Prostate gland (tissue), 2 donors: ENCODE measurements at regions not wholly inside any gene's neighbourhood (a gene's known extent, or its start where the extent isn't known, plus 50 kb on each side); places are given as distances from the start of the nearest gene placed in this dataset.

ENCODE experiments used
- DNase-seq: peaks from one replicate; pipeline ENCODE4 v3.0.0-alpha.2; 2019; ENCODE audit warnings: low spot score
- H3K27ac ChIP-seq, 2 donors: fragments of 200-600 bp; sonication (generic); 2 replicates each; pipeline ENCODE4 v1.5.1; 2017 to 2019
- H3K27me3 ChIP-seq: fragments of 200-600 bp; sonication (generic); replicated peaks from 2 replicates; pipeline ENCODE4 v1.5.1; 2019; ENCODE audit not compliant: insufficient read depth
- H3K36me3 ChIP-seq, 2 donors: fragments of 200-600 bp; sonication (generic); 1 replicate in 1 of 2; 2 replicates in 1 of 2; pipeline versions ENCODE4 v1.5.1 to v1.8.1; 2017 to 2019
- H3K4me1 ChIP-seq: fragments of 200-600 bp; sonication (generic); replicated peaks from 2 replicates; pipeline ENCODE4 v1.5.1; 2019
- H3K4me3 ChIP-seq, 2 donors: fragments of 200-600 bp; sonication (generic); 2 replicates each; pipeline ENCODE4 v1.5.1; 2017 to 2019
- H3K9me3 ChIP-seq: fragments of 200-600 bp; sonication (generic); 2 replicates; pipeline ENCODE4 v1.5.1; 2017
- POLR2A ChIP-seq: fragments of 450-650 bp; IDR thresholded peaks from one replicate; pipeline ENCODE4 v1.6.1; 2016; ENCODE audit warnings: antibody characterized with exemption, mild to moderate bottlenecking
- POLR2AphosphoS5 ChIP-seq: sonication (generic); formaldehyde crosslinking; IDR thresholded peaks from one replicate; pipeline ENCODE4 v1.6.1; 2017; ENCODE audit warnings: antibody characterized with exemption
- WGBS: methylation state at CpG from one replicate; pipeline ENCODE4 v1.1.5; 2018; 5-methylcytosine and 5-hydroxymethylcytosine counted together
- intact Hi-C: fragments of 100-400 bp; cut with DNase I; formaldehyde crosslinking; loops from one replicate; pipeline ENCODE4 v1.14.2; 2022
- TF ChIP-seq, protein P1 (sequence below), 4 experiments: fragments of 200-600 bp in 2 of 4; fragments of 450-650 bp in 2 of 4; sonication (generic) in 2 of 4; IDR thresholded peaks; 1 replicate in 3 of 4; 2 replicates in 1 of 4; pipeline ENCODE4 v1.5.1; 2016 to 2019; ENCODE audit warnings: antibody characterized with exemption in 4 of 4, mild to moderate bottlenecking in 2 of 4, moderate library complexity in 2 of 4

DNA sequence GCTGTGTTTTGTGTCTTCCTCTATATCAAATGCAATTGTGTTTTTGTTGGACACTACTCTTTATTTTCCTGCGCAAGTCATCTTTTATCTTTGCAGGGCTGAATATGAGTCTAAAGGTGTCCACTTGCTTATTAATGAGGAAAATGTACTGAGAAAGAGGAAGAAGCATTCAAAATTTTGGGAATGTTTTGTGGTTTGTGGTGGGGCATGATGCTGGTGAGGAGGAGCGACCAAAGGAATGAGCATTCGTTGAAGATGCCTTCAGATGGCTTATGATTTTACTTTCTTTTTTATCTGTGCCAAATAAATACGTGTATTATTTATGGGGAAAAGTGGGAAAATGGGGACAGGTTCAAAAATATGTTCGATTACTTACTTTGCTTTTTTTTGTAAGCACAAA, 63.9 kb upstream of the SMIM21 start:
- no peaks in the 10 kb centered on the region for H3K27me3 ChIP-seq
- intact Hi-C loops, result no loop called here
- WGBS, result 91% methylated on average over 5 of the region's 5 CpGs
- no peak overlapping the region for H3K4me3 ChIP-seq
- DNase-seq, result no peak
- H3K27ac ChIP-seq, result no peak overlapping the region
- H3K36me3 ChIP-seq, result no peaks in the 10 kb centered on the region
- TF ChIP-seq POLR2A, result no peak
- TF ChIP-seq POLR2AphosphoS5, result no peak
- TF ChIP-seq, protein P1, sequence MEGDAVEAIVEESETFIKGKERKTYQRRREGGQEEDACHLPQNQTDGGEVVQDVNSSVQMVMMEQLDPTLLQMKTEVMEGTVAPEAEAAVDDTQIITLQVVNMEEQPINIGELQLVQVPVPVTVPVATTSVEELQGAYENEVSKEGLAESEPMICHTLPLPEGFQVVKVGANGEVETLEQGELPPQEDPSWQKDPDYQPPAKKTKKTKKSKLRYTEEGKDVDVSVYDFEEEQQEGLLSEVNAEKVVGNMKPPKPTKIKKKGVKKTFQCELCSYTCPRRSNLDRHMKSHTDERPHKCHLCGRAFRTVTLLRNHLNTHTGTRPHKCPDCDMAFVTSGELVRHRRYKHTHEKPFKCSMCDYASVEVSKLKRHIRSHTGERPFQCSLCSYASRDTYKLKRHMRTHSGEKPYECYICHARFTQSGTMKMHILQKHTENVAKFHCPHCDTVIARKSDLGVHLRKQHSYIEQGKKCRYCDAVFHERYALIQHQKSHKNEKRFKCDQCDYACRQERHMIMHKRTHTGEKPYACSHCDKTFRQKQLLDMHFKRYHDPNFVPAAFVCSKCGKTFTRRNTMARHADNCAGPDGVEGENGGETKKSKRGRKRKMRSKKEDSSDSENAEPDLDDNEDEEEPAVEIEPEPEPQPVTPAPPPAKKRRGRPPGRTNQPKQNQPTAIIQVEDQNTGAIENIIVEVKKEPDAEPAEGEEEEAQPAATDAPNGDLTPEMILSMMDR (IDR thresholded peaks at IDR 0.05), result no peak
- no peaks in the 10 kb centered on the region for H3K9me3 ChIP-seq
- H3K4me1 ChIP-seq, result no peaks in the 10 kb centered on the region

- no peaks in the 10 kb centered on the region for H3K36me3 ChIP-seq
- no peak for TF ChIP-seq POLR2AphosphoS5
- TF ChIP-seq, protein P1 (IDR thresholded peaks at IDR 0.05), result no peak
- TF ChIP-seq POLR2A, result no peak
- H3K27ac ChIP-seq, result no peak overlapping the region
- intact Hi-C loops, result no loop called here
- no peaks in the 10 kb centered on the region for H3K4me1 ChIP-seq
- WGBS, result 68% methylated on average over 13 of the region's 13 CpGs
- H3K9me3 ChIP-seq, result no peaks in the 10 kb centered on the region
- H3K27me3 ChIP-seq, result no peaks in the 10 kb centered on the region
- DNase-seq, result no peak
- no peak overlapping the region for H3K4me3 ChIP-seq
These were observed 62.1 kb upstream of the SMIM21 start for GRCh38 chr18:75489493-75490190.

DNA sequence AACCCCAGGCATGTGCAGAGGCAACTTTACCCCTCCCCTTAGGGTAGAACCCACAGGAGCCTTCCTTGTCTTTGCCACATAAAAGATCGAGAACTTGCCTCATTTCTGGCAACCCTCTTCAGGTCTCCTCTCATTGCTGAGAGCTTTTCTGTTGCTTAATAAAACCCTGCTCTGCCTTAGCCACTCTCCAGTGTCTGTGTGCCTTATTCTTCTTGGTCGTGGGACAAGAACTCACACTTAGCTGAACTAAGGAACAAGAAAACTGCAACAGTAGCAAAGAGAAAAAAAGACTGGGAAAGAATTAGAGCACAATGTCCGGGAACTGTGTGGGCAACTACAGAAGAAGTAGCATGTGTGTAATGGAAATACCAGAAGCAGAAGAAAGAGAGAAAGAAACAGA, 56.2 kb upstream of the SMIM21 start:
- H3K27ac ChIP-seq, result no peak overlapping the region
- intact Hi-C loops, result no loop called here
- 95% methylated on average over 3 of the region's 3 CpGs for WGBS

GRCh38 chr18:75482880-75483279, 55.4 kb upstream of the SMIM21 start:
- H3K4me3 ChIP-seq, result no peak overlapping the region
- no peak for DNase-seq
- no peak overlapping the region for H3K27ac ChIP-seq
- no peaks in the 10 kb centered on the region for H3K9me3 ChIP-seq
- H3K27me3 ChIP-seq, result no peaks in the 10 kb centered on the region
- H3K36me3 ChIP-seq, result no peaks in the 10 kb centered on the region
- H3K4me1 ChIP-seq, result no peaks in the 10 kb centered on the region
- TF ChIP-seq POLR2AphosphoS5, result no peak
- intact Hi-C loops, result no loop called here

More for the DNA sequence above, 56.2 kb upstream of the SMIM21 start:
- TF ChIP-seq, protein P1 (IDR thresholded peaks at IDR 0.05), result no peak
- TF ChIP-seq POLR2AphosphoS5 (no peak), POLR2A (no peak)
- H3K27me3 ChIP-seq, result no peaks in the 10 kb centered on the region
- H3K4me3 ChIP-seq, result no peak overlapping the region
- no peaks in the 10 kb centered on the region for H3K4me1 ChIP-seq
- H3K9me3 ChIP-seq, result no peaks in the 10 kb centered on the region
- no peak for DNase-seq
- no peaks in the 10 kb centered on the region for H3K36me3 ChIP-seq

GRCh38 chr18:75480487-75480886, 53.0 kb upstream of the SMIM21 start:
- 100% methylated on average over 2 of the region's 2 CpGs for WGBS
- intact Hi-C loops, result no loop called here
- no peaks in the 10 kb centered on the region for H3K27me3 ChIP-seq

More at GRCh38 chr18:75480487-75480886, 53.0 kb upstream of the SMIM21 start:
- H3K27ac ChIP-seq, result no peak overlapping the region
- H3K36me3 ChIP-seq, result no peaks in the 10 kb centered on the region
- H3K9me3 ChIP-seq, result no peaks in the 10 kb centered on the region
- TF ChIP-seq POLR2A, result no peak
- TF ChIP-seq, protein P1 (IDR thresholded peaks at IDR 0.05), result no peak
- no peak for TF ChIP-seq POLR2AphosphoS5
- DNase-seq, result no peak
- no peaks in the 10 kb centered on the region for H3K4me1 ChIP-seq
- H3K4me3 ChIP-seq, result no peak overlapping the region
